GM11168 (cell line): ENCODE measurements at regions not wholly inside any gene's neighbourhood (a gene's known extent, or its start where the extent isn't known, plus 50 kb on each side); places are given as distances from the start of the nearest gene placed in this dataset.
"Not testable (repeated sequence)": the region's sequence is repeated elsewhere in the genome, so short reads cannot be mapped to it uniquely, and the experiment has no call there.

Experiments
- in situ Hi-C: fragments of 300-500 bp; cut with MboI; formaldehyde crosslinking; loops from one replicate; pipeline ENCODE4 v1.12.0; 2022; ENCODE audit warnings: low sequenced_read_pairs; ENCODE audit not compliant: unreplicated experiment

- in situ Hi-C loops = not testable (repeated sequence)
Observed at GRCh38 chr7:67358316-67358715, 361.7 kb downstream of the TYW1 start.

GRCh38 chr7:67358738-67359137, 362.1 kb downstream of the TYW1 start:
- in situ Hi-C loops = not testable (repeated sequence)

- in situ Hi-C loops = no loop called here
Observed at GRCh38 chr7:67359900-67360299, 363.3 kb downstream of the TYW1 start.

- in situ Hi-C loops = no loop called here
Observed at GRCh38 chr7:67361150-67361549, 364.5 kb downstream of the TYW1 start.

- in situ Hi-C loops = no loop called here
Observed at GRCh38 chr7:67364441-67365017, 367.9 kb downstream of the TYW1 start.

- in situ Hi-C loops = no loop called here
Observed at GRCh38 chr7:67371429-67372305, 375.0 kb downstream of the TYW1 start.

GRCh38 chr7:67373389-67373788, 376.8 kb downstream of the TYW1 start:
- in situ Hi-C loops = not testable (repeated sequence)

- in situ Hi-C loops = no loop called here
Observed at GRCh38 chr7:67375427-67375826, 378.8 kb downstream of the TYW1 start.

GRCh38 chr7:67377939-67378862, 381.6 kb downstream of the TYW1 start:
- in situ Hi-C loops = no loop called here

GRCh38 chr7:67380326-67380725, 383.7 kb downstream of the TYW1 start:
- in situ Hi-C loops = no loop called here

GRCh38 chr7:67380858-67381257, 384.2 kb downstream of the TYW1 start:
- in situ Hi-C loops = no loop called here

- in situ Hi-C loops = no loop called here
Observed at GRCh38 chr7:67387851-67388250, 391.2 kb downstream of the TYW1 start.

- in situ Hi-C loops = no loop called here
Observed at GRCh38 chr7:67391168-67391567, 394.5 kb downstream of the TYW1 start.

GRCh38 chr7:67392596-67393438, 396.2 kb downstream of the TYW1 start:
- in situ Hi-C loops = no loop called here

GRCh38 chr7:67393903-67394302, 397.3 kb downstream of the TYW1 start:
- in situ Hi-C loops = no loop called here

GRCh38 chr7:67398916-67399315, 402.3 kb downstream of the TYW1 start:
- in situ Hi-C loops = no loop called here

- in situ Hi-C loops = no loop called here
Observed at GRCh38 chr7:67401492-67401891, 404.9 kb downstream of the TYW1 start.

GRCh38 chr7:67402280-67402679, 405.6 kb downstream of the TYW1 start:
- in situ Hi-C loops = no loop called here

GRCh38 chr7:67406976-67407375, 410.3 kb downstream of the TYW1 start:
- in situ Hi-C loops = no loop called here
